HG02763 (cell line): ENCODE measurements at regions not wholly inside any gene's neighbourhood (a gene's known extent, or its start where the extent isn't known, plus 50 kb on each side); places are given as distances from the start of the nearest gene placed in this dataset.
"Not testable (repeated sequence)": the region's sequence is repeated elsewhere in the genome, so short reads cannot be mapped to it uniquely, and the experiment has no call there.

Experiments used
- ATAC-seq: cut with Tn5 transposase; IDR thresholded peaks from one replicate; pipeline ENCODE4 v1.9.1; 2021; ENCODE audit warnings: mild to moderate bottlenecking, moderate library complexity; ENCODE audit not compliant: unreplicated experiment

GRCh38 chr1:105083611-105084010, 1333.9 kb downstream of the AMY1C start:
- ATAC-seq = no peak

DNA sequence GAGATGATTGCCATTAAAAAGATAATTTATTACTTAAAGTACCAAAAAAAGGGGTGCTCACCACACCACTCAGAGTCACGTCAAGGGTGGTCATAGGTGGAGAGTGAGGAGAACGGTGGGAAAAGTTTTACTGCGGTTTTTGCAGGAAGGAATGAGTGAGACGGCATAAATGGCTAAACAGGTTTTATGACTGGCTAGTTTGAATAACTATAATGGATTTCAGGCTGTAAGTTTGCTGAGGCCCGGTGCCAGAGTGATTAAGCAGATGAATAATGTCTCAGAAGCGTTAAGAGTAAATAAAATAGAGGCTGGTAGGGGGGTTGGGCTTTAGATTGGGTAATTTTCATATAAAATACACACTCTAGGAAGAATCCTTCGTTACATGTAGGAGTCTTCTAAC, 1337.8 kb downstream of the AMY1C start:
- ATAC-seq = no peak

GRCh38 chr1:105088166-105088565, 1338.5 kb downstream of the AMY1C start:
- no peak for ATAC-seq

DNA sequence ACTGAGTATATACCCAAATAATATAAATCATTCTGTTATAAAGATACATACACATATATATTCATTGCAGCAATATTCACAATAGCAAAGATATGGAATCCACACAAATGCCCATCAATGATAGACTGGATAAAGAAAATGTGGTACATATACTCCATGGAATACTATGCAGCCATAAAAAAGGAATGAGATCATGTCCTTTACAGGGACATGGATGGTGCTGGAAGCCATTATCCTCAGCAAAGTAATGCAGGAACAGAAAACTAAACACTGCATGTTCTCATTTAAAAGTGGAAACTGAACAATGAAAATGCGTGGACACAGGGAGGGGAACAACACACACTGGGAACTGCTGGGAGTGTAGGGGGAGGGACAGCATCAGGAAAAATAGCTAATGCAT, 1344.2 kb downstream of the AMY1C start:
- ATAC-seq = not testable (repeated sequence)

- no peak for ATAC-seq
These were observed 1350.4 kb downstream of the AMY1C start for GRCh38 chr1:105100102-105100501.

- no peak for ATAC-seq
These were observed 1351.6 kb downstream of the AMY1C start for GRCh38 chr1:105101261-105101660.

DNA sequence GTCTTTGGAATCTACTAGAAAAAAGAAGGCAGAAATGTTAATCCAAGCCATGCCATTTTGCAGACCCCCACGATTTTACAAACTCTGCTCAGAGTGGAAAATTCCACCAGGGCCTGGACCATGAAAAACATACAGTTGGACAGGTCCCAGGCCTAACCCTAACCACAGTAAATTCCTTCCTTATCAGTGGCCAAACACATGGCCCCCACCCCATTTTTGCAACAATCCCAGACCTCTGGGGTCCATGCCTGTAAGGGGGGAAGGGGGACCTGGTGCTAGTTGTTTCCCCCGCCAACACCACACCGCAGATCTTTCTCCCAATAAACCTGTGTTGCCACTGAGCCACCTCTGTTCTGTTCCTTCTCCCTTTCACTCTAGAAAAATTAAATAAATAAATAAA, 1352.7 kb downstream of the AMY1C start:
- ATAC-seq = no peak

- no peak for ATAC-seq
These were observed 1372.3 kb downstream of the AMY1C start for GRCh38 chr1:105122041-105122440.

GRCh38 chr1:105137543-105138457, 1388.1 kb downstream of the AMY1C start:
- ATAC-seq = no peak

GRCh38 chr1:105138458-105138893, 1388.8 kb downstream of the AMY1C start:
- ATAC-seq = no peak

DNA sequence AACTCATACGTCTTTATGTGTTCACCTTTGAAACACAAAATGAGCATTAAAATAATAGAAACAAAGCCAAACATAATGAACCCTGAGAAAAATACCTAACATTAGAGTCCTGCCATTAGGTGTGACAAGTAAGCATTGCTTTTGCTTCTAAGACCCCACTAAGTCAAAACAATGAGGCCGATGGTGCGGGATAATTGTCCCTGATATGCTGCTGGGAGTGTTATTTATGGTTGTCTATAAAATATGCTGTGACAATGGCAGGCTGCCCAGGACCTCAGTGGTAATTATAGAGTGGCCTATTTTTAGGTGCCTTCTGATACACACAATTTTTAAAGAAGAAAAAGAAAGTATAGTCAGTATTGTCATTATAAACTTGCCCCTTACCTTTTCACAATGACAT, 1423.1 kb downstream of the AMY1C start:
- ATAC-seq = no peak

- no peak for ATAC-seq
These were observed 1431.1 kb downstream of the AMY1C start for GRCh38 chr1:105180789-105181188.

DNA sequence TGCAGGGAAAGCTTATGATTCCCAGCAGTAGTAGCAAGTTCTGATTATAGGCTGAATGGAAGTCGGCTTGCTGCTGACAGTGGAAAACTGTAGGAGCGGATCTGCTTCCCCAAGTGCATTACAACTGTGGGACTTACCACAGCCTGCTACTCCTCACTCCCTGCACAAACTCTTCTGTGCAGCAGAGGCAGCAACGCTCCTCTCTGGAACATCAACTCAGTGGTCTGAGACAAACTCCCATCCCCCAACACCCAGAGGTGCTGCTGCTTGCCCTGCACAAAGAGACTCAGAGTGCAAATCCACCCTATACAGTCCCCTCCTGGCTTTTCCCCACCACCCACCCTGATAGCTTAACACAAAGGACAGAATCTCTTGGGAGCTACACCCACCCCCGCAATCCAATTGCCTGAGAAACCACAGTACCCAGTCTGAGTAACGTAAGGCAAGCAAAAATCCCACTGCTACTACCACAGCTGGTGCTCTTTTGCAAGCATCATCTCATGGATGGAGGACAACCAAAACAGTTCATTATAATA, 1455.2 kb downstream of the AMY1C start:
- ATAC-seq = no peak

GRCh38 chr1:105208581-105208980, 1458.9 kb downstream of the AMY1C start:
- no peak for ATAC-seq

DNA sequence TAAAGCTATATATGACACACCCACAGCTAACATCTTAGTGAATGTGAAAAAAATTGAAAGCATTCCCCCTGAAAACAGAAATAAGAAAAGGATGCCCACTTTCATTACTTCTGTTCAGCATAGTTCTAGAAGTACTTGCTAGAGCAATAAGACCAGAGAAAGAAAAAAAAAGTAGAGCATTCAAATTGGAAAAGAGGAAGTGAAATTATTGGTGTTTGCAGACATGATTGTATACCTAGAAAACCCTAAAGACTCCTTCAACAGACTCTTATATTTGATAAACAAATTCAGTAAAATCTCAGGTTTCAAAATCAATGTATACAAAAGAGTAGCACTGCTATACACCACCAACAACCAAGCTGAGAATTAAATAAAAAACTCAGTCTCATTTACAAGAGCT, 1461.0 kb downstream of the AMY1C start:
- ATAC-seq = no peak

- ATAC-seq = no peak
These were observed 1481.7 kb downstream of the AMY1C start for GRCh38 chr1:105231378-105231777.

DNA sequence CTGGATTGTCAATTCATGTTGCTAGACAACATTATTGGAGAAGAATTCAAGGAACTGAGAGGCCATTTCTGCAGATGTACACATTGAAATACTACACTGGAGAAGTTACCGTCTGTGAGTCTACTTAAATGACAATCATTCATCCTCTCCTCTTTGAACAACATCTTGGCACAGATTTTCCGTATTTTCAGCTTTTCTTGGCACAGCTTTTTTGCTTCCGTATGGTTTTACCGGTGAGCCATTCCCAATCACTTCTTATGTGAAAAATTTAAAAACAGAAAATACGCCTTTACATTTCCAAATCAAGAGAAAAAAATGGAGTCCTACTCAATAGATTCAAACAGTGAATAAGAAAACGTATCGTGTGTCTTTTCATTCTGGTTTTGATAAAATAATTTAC, 1493.7 kb downstream of the AMY1C start:
- no peak for ATAC-seq

DNA sequence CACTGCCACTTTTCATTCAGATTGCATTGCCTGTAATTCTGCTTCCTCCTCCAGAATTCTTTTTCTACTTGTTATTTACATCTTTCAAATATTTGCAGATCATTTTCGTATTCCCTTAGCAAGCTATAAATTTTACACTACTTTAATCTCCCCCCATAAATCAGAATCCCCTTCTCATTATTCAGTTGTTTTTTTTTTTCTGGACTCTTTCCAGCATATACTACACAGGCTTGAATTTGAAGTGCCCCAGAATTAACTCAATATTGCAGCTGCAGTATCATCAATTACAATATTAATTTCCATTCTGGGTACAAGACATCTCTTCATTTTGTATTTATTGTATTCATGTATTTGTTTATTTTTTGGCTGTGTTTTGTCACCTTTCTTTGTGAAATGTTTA, 1494.3 kb downstream of the AMY1C start:
- ATAC-seq = no peak

DNA sequence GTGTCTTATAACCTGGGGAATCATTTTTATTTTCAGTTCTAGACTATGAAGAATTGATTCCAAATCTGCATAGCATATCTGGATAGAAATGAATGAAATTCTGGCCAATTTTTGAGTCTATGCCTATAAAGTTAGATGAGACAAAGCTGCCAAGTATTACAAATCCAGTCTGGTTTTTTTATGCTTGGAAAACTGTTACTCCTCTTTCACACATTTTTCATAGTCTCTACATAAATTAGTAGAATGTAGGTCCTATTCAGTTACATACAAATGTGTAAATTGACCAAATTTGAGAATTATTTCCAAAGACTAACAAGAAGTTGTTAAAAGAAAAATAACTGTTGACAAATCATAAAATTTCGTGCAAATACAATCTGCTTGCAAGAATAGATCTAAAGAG, 1505.2 kb downstream of the AMY1C start:
- ATAC-seq = no peak

- no peak for ATAC-seq
These were observed 1510.3 kb downstream of the AMY1C start for GRCh38 chr1:105260001-105260400.

GRCh38 chr1:105270966-105271365, 1521.3 kb downstream of the AMY1C start:
- no peak for ATAC-seq

DNA sequence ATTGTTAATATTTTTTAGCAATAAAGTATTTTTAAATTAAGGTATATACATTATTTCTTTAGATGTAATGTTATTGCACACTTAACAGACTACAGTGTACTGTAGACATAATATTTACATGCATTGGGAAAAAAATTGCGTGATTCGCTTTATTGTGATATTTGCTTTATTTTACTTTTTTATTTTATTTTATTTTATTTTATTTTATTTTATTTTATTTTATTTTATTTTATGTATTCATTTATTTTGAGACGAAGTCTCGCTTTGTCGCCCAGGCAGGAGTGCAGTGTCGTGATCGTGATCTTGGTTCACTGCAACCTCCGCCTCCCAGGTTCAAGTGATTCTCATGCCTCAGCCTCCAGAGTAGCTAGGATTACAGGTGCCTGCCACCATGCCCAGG, 1522.7 kb downstream of the AMY1C start:
- not testable (repeated sequence) for ATAC-seq
